K562 (cell line): ENCODE measurements at regions not wholly inside any gene's neighbourhood (a gene's known extent, or its start where the extent isn't known, plus 50 kb on each side); places are given as distances from the start of the nearest gene placed in this dataset.

Source experiments
- ATAC-seq: fragments of 200-7000 bp; cut with Tn5 transposase; 3 replicates; pipeline ENCODE4 v1.9.1; 2020; ENCODE audit warnings: moderate library complexity
- BruUV-seq: library from RNA; stranded (reverse); fragments of 400-500 nt; replicated peaks from 2 replicates; lab custom pipeline; 2021; lab: Mats Ljungman, UMichigan
- CTCF ChIA-PET: fragments of 300-600 bp; formaldehyde crosslinking; extraction: SDS; loops from one replicate; lab custom pipeline; 2021; ENCODE audit warnings: low intra/inter-chr PET ratio; lab: Yijun Ruan, JAX
- POLR2A ChIA-PET: fragments of 300-600, 350-650 bp; sonication (Branson Sonifier 250); formaldehyde crosslinking; extraction: SDS; loops from one replicate; lab custom pipeline; 2021; ENCODE audit warnings: antibody characterized with exemption, inconsistent platforms; lab: Yijun Ruan, JAX
- DNase-seq, 4 experiments: peaks; one replicate each; pipeline versions ENCODE4 v3.0.0 to v3.0.0-alpha.2; 2011 to 2018; ENCODE audit warnings: low spot score in 3 of 4, mixed read lengths in 3 of 4; ENCODE audit errors: extremely low read depth in 1 of 4
- FAIRE-seq: peaks from 2 replicates; lab custom pipeline; 2011; peaks lifted over from hg19 to GRCh38; lab: Jason Lieb, UNC
- H2AFZ ChIP-seq: 2 replicates; pipeline ENCODE4 v1.6.0; 2011; ENCODE audit warnings: low read depth, low read length, control low read depth, inconsistent platforms
- H3K27ac ChIP-seq: fragments of 200-600 bp; 3 replicates; pipeline ENCODE4 v1.8.0; 2011; ENCODE audit warnings: low read depth, mild to moderate bottlenecking, control low read depth, inconsistent platforms, low read length, moderate library complexity, mixed read lengths; ENCODE audit errors: extremely low read depth
- H3K27me3 ChIP-seq, 2 experiments: fragments of 300-600 bp in 1 of 2; 2 replicates in 1 of 2; 3 replicates in 1 of 2; pipeline versions ENCODE4 v1.6.0 to v1.8.0; 2011; ENCODE audit warnings: inconsistent platforms in 2 of 2, low read length in 2 of 2, mild to moderate bottlenecking in 1 of 2, mixed read lengths in 1 of 2, moderate library complexity in 1 of 2; ENCODE audit not compliant: control insufficient read depth in 2 of 2, insufficient read depth in 2 of 2
- H3K36me3 ChIP-seq: fragments of 300-600 bp; 3 replicates; pipeline ENCODE4 v1.8.0; 2011; ENCODE audit warnings: mild to moderate bottlenecking, low read length, inconsistent platforms; ENCODE audit not compliant: control insufficient read depth, insufficient read depth
- H3K4me1 ChIP-seq, 2 experiments: fragments of 200-600 bp in 1 of 2; replicated peaks in 1 of 2; 2 replicates in 1 of 2; 3 replicates in 1 of 2; pipeline versions ENCODE4 v1.5.1 to v1.8.0; 2011; ENCODE audit warnings: inconsistent platforms in 2 of 2, low read length in 2 of 2, mild to moderate bottlenecking in 1 of 2, mixed read lengths in 1 of 2, moderate library complexity in 1 of 2; ENCODE audit not compliant: control insufficient read depth in 2 of 2, insufficient read depth in 2 of 2
- H3K4me2 ChIP-seq: 2 replicates; pipeline ENCODE4 v1.6.1; 2011; ENCODE audit warnings: low read length, control low read depth, inconsistent platforms, mixed read lengths; ENCODE audit not compliant: insufficient read depth
- H3K4me3 ChIP-seq: fragments of 200-600 bp; sonication (generic), shearing (Covaris generic); 2 replicates; pipeline ENCODE4 v1.5.1; 2016; ENCODE audit warnings: control low read depth, inconsistent platforms
- H3K79me2 ChIP-seq: fragments of 200-600 bp; 3 replicates; pipeline ENCODE4 v1.8.0; 2011; ENCODE audit warnings: low read length, inconsistent platforms; ENCODE audit not compliant: control insufficient read depth, insufficient read depth
- H3K9ac ChIP-seq, 2 experiments: 2 replicates each; pipeline versions ENCODE4 v1.6.0 to v1.6.1; 2011; ENCODE audit warnings: low read depth in 2 of 2, low read length in 2 of 2, control low read depth in 1 of 2, inconsistent platforms in 1 of 2, mild to moderate bottlenecking in 1 of 2, mixed read lengths in 1 of 2; ENCODE audit not compliant: insufficient read depth in 1 of 2
- H3K9me1 ChIP-seq: one replicate; pipeline ENCODE4 v1.6.0; 2011; ENCODE audit warnings: inconsistent platforms, mild to moderate bottlenecking, low read length, moderate library complexity; ENCODE audit not compliant: control insufficient read depth, insufficient read depth
- H3K9me3 ChIP-seq: replicated peaks from 2 replicates; pipeline ENCODE4 v1.5.1; 2011; ENCODE audit warnings: low read depth, low read length, inconsistent platforms; ENCODE audit not compliant: control insufficient read depth, insufficient read depth
- H4K20me1 ChIP-seq: replicated peaks from 2 replicates; pipeline ENCODE4 v1.6.1; 2011; ENCODE audit warnings: low read length, inconsistent platforms, mixed read lengths; ENCODE audit not compliant: control insufficient read depth, insufficient read depth
- DNMT1 ChIP-seq: fragments of 450-650 bp; IDR thresholded peaks from 2 replicates; pipeline ENCODE4 v1.6.1; 2016; ENCODE audit warnings: antibody characterized with exemption, mild to moderate bottlenecking
- MYC ChIP-seq, 2 experiments: fragments of 250-450 bp in 1 of 2; sonication (Bioruptor Pico) in 1 of 2; IDR thresholded peaks; 2 replicates each; pipeline versions ENCODE4 v1.5.1 to v1.6.1; 2012 to 2021; ENCODE audit warnings: low read depth in 2 of 2, borderline replicate concordance in 1 of 2, improper control_type of control experiment in 1 of 2, low read length in 1 of 2, mild to moderate bottlenecking in 1 of 2, moderate library complexity in 1 of 2
- WGBS: fragments of 100-300 bp; shearing (Covaris generic); methylation state at CpG from one replicate; pipeline ENCODE4 v1.1.6; 2016; ENCODE audit warnings: low coverage, mixed read lengths; ENCODE audit not compliant: insufficient coverage; ENCODE audit errors: missing lambda C conversion rate; 5-methylcytosine and 5-hydroxymethylcytosine counted together
- in situ Hi-C: fragments of 300-500 bp; cut with MboI; formaldehyde crosslinking; loops from 4 replicates; pipeline ENCODE4 v1.15.0; 2018; ENCODE audit warnings: inconsistent platforms, mixed read lengths
- intact Hi-C: fragments of 100-400 bp; cut with micrococcal nuclease; formaldehyde crosslinking; loops from 2 replicates; pipeline ENCODE4 v1.14.2; 2022
- TF ChIP-seq, protein P1 (sequence below): fragments of 450-650 bp; IDR thresholded peaks from 2 replicates; pipeline ENCODE4 v1.6.1; 2018; ENCODE audit not compliant: partially characterized antibody

DNA sequence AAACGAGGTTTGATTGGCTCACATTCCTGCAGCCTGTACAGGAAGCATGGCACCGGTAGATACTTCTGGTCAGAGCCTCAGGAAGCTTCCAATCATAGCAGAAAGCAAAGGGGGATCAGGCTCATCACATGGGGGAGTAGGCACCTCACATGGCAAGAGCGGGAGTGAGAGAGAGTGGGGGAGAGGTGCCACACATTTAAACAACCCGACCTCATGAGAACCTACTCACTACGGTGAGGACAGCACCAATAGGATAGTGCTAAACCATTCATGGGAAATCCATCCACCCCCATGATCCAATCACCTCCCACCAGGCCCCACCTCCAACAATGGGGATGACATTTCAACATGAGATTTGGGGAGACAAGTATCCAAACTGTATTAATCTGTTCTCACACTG, 105.8 kb downstream of the SOCS6 start:
- no peak for FAIRE-seq
- POLR2A ChIA-PET: interaction anchor here (1.0 kb wide), 1 partner anchor 69 kb away, joined by 5 read pairs; no protein-coding TSS in a partner anchor
- Histone ChIP-seq H3K79me2 (no peaks in the 10 kb centered on the region), H3K27me3 (no peaks in the 10 kb centered on the region), H3K4me1 (no peaks in the 10 kb centered on the region), H3K27ac (no peak overlapping the region), H3K9me3 (no peaks in the 10 kb centered on the region), H3K9me1 (no peaks in the 10 kb centered on the region), H3K9ac (no peak overlapping the region), H3K4me2 (no peak overlapping the region), H4K20me1 (no peaks in the 10 kb centered on the region), H3K4me3 (no peak overlapping the region), H3K36me3 (no peaks in the 10 kb centered on the region), H2AFZ (no peak overlapping the region)
- TF ChIP-seq, protein P1, sequence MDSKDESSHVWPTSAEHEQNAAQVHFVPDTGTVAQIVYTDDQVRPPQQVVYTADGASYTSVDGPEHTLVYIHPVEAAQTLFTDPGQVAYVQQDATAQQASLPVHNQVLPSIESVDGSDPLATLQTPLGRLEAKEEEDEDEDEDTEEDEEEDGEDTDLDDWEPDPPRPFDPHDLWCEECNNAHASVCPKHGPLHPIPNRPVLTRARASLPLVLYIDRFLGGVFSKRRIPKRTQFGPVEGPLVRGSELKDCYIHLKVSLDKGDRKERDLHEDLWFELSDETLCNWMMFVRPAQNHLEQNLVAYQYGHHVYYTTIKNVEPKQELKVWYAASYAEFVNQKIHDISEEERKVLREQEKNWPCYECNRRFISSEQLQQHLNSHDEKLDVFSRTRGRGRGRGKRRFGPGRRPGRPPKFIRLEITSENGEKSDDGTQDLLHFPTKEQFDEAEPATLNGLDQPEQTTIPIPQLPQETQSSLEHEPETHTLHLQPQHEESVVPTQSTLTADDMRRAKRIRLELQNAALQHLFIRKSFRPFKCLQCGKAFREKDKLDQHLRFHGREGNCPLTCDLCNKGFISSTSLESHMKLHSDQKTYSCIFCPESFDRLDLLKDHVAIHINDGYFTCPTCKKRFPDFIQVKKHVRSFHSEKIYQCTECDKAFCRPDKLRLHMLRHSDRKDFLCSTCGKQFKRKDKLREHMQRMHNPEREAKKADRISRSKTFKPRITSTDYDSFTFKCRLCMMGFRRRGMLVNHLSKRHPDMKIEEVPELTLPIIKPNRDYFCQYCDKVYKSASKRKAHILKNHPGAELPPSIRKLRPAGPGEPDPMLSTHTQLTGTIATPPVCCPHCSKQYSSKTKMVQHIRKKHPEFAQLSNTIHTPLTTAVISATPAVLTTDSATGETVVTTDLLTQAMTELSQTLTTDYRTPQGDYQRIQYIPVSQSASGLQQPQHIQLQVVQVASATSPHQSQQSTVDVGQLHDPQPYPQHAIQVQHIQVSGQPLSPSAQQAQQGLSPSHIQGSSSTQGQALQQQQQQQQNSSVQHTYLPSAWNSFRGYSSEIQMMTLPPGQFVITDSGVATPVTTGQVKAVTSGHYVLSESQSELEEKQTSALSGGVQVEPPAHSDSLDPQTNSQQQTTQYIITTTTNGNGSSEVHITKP: peak; percentile 95
- TF ChIP-seq MYC (IDR thresholded peaks at IDR 0.05; ENCODE audit: low read depth, low read length) (no peak), MYC (CRISPR knock-in tag; IDR thresholded peaks at IDR 0.05; ENCODE audit: borderline replicate concordance, low read depth) (no peak), DNMT1 (no peak)
- ATAC-seq: no peak
- 26% methylated on average over 4 of the region's 5 CpGs for WGBS
- intact Hi-C loops (no loop called here), in situ Hi-C loops (no loop called here)
- no peak for DNase-seq
- no TSS peak for BruUV-seq
- CTCF ChIA-PET: no interaction called here
